ENCODE measurements at regions not wholly inside any gene's neighbourhood (a gene's known extent, or its start where the extent isn't known, plus 50 kb on each side); places are given as distances from the start of the nearest gene placed in this dataset.

GRCh38 chr13:62556978-62557377 is 1141.3 kb upstream of the PCDH20 start:
- TF ChIP-seq, protein P1, sequence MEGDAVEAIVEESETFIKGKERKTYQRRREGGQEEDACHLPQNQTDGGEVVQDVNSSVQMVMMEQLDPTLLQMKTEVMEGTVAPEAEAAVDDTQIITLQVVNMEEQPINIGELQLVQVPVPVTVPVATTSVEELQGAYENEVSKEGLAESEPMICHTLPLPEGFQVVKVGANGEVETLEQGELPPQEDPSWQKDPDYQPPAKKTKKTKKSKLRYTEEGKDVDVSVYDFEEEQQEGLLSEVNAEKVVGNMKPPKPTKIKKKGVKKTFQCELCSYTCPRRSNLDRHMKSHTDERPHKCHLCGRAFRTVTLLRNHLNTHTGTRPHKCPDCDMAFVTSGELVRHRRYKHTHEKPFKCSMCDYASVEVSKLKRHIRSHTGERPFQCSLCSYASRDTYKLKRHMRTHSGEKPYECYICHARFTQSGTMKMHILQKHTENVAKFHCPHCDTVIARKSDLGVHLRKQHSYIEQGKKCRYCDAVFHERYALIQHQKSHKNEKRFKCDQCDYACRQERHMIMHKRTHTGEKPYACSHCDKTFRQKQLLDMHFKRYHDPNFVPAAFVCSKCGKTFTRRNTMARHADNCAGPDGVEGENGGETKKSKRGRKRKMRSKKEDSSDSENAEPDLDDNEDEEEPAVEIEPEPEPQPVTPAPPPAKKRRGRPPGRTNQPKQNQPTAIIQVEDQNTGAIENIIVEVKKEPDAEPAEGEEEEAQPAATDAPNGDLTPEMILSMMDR (IDR thresholded peaks at IDR 0.05) = no peak
- TF ChIP-seq POLR2A (IDR thresholded peaks at IDR 0.05) = no peak
- no peak for TF ChIP-seq EP300 (IDR thresholded peaks at IDR 0.05)

Measured in ovary (tissue), 3 donors.